HK-2 (cell line): ENCODE measurements at regions not wholly inside any gene's neighbourhood (a gene's known extent, or its start where the extent isn't known, plus 50 kb on each side); places are given as distances from the start of the nearest gene placed in this dataset.
"Not testable (repeated sequence)": the region's sequence is repeated elsewhere in the genome, so short reads cannot be mapped to it uniquely, and the experiment has no call there.

Experiments used
- DNase-seq: peaks from one replicate; pipeline ENCODE4 v3.0.0-alpha.2; 2018; ENCODE audit not compliant: unreplicated experiment

DNA sequence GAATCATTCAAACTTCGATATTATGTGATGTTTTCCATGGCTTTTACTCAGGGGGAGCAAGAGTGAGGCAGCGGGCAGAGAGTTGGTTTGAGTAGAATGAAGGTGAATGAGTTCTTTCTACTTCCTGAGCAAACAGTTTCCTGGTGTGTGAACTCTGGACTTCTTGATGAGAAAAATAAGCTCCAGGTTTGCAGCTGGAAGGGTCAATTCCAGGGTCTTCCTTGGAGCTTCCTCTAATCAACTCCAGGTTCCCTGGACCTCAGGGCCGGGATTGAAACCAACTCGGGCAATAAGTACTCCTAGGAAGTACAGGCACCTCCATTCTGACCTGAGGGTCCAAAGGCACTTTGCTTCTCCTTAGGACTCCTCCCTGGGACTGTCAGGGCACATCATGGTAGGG lies 243.6 kb upstream of the ONECUT1 start:
- DNase-seq, result no peak

DNA sequence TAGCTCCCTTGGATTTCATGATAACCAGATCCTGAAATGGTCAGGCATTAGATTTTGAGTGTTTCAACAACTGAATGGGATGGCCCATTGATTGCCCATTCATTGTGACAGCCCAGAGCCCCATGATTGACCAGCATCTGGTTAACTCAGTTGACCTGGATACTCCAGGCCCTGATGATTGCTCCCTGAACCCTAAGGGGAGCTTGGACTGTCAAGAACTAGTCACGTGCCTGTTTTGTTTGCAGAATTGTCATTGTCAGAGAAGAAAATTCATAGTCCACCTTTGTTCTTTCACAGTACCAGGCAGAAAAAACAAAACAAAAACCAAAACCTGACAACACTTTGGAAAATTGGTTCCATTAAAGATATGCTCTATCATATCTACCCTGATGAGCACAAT lies 241.3 kb upstream of the ONECUT1 start:
- no peak for DNase-seq

DNA sequence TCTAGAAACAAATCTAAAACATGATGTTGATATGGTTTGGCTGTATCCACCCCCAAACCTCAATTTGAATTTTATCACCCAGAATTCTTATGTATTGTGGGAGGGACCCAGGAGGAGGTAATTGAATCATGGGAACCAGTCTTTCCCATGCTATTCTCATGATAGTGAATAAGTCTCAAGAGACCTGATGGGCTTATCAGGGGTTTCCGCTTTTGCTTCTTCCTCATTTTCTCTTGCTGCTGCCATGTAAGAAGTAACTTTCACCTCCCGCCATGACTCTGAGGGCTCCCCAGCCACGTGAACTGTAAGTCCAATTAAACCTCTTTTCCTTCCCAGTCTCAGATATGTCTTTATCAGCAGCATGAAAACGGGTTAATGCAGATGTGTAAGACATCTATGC lies 232.7 kb upstream of the ONECUT1 start:
- DNase-seq, result no peak

DNA sequence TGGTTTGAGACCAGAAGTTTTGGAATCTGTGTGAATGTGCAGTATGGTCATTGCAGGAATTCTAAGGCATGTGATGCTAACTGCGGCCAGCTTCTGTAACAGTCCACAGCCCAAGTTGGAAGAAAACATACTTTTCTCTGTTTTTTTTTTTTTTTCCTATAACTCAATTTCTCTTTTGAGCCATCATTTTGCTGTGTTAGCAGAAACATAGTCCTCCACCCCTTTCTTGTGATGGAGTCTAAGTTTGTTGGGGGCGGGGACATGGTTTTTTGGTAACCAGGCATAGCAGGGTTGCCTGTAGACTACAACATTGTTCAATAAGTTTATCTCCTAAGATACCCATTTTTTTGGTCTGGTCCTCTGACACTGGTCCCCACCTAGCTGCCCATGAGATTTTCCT lies 223.2 kb upstream of the ONECUT1 start:
- no peak for DNase-seq

DNA sequence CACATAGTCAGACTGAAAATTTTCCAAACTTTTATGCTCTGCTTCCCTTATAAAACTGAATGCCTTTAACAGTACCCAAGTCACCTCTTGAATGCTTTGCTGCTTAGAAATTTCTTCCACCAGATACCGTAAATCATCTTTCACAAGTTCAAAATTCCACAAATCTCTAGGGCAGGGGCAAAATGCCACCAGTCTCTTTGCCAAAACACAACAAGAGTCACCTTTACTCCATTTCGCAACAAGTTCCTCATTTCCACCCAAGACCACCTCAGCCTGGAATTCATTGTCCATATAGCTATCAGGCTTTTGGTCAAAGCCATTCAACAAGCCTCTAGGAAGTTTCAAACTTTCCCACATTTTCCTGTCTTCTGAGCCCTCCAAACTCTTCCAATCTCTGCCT lies 221.6 kb upstream of the ONECUT1 start:
- not testable (repeated sequence) for DNase-seq

DNA sequence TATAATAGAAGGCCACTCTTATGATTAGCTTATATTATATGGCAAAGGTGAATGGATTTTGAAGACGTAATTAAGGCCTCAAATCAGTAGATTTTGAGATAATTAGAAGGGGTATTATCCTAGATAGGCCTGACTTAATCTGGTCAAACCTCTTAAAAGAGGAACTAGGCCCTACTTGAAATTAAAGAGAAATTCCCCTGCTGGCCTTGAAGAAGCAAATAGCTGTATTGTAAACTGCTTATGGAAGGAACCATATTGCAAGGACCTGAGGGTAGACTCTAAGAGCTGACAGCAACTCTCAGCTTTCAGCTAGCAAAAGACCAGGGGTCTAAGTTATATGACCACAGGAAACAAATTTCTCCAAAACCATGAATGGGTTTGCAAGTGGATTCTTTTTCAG lies 219.0 kb upstream of the ONECUT1 start:
- no peak for DNase-seq

DNA sequence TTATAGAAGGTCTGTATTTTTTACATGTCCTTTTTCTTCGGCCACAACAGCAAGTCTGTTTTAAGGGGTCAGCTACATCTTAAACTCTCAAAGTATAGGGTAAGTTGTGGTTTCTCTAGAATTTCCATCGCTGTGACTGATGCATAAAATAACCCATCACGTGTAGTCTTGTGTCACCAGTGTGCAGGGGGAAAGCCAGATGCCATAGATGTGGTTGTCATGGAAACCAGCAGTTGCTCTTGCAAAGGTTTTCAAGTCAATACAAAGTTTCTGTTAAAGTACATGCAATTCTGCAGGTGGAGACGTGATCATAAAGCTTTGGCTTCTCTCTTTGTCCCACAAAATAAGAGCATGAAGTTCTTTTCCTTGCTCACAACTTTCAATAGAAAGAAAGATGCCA lies 210.3 kb upstream of the ONECUT1 start:
- DNase-seq, result no peak

DNA sequence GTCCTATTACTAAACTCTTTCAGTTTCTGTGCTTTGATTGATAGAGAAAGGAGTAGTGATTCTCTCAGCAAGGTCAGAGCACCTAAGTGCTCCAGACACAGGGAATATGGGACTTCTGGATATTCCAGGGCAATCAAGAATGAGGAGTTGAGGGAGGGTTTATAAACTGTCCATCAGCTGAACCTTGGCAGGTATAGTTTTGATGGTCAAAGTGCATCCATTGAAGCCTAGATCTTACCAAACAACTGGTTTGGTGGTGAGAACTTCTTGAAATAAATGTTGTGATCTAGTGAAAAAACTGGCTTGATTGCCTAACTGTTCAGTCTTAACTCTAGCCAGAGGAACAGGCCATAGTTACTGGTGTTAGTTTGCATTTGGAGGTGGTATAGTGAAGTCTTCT lies 207.0 kb upstream of the ONECUT1 start:
- no peak for DNase-seq

DNA sequence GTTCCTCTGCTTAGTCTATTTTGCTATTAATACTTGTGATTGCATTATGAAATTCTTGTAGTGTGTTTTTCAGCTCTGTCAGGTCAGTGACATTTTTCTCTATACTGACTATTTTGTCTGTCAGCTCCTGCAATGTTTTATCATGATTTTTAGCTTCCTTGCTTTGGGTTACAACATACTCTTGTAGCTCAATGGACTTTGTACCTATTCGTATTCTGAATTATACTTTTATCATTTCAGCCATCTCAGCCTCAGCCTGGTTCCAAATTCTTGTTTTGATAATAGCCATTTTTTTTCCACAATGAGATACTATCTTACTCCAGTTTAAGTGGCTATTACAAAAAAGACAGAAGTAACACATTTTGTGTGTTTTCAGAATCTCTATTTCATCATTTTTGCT lies 204.2 kb upstream of the ONECUT1 start:
- DNase-seq, result no peak

DNA sequence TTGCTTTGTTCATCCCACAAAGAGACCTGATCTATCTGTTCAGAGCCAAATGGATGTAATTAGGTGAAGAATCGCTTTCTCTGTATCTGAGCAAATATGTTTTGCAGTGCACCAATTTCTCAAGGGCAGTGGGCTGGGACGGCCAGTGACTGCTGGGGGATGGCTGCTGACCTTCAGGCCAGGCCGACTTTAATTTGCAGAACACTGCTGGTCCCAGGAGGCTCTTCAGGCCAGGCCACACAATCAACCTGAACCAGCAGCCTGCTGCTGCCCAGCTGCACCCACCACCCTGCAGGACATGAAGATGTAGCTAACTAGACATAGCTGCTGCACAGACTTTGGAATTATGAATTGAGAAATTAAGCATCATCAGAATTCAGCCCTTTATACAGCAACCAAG lies 194.4 kb upstream of the ONECUT1 start:
- no peak for DNase-seq

DNA sequence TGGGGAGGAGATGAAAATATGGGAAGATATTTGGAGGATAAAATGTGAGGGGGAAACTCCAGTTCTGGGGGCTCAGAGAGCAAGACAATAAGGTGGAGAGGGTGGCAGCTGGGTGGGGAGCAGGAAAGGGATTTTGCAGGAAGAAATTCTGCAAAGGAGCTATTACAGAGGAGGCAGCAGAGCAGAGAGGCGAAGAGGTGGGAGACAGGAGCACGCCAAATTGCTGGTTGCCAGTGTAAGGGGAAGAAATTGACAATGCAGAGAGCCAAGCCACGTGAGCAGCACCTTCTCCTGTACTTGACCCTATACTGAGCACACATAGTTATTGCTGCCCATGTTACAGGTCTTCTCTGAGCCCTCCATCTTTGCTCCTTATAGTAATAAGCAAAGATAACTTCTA lies 190.3 kb upstream of the ONECUT1 start:
- DNase-seq, result no peak

DNA sequence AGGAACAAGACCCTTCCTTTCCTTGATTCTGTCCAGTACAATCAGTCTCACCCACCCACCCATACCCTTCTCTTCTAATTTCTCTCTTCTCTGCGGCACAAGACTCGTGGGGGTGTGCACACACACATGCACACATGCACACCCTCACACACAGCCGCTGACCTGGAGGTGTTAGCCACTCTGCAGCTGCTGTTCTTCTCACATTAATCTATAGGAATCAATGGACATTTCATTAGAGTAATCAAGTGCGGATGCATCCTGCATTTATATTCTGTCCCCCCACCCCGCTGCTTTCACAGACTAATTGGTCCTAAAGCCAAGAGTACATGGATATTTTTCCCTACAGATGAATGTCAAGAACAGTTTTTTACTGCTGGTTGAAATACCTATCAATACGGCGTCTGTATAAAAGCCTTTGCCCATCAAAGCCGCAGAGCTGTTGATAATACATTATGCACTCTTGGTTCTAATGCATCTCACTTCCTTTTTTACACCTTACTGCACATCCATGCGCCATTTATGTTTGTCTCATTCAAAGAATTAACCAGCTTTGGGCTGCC lies 186.5 kb upstream of the ONECUT1 start:
- DNase-seq, result no peak

DNA sequence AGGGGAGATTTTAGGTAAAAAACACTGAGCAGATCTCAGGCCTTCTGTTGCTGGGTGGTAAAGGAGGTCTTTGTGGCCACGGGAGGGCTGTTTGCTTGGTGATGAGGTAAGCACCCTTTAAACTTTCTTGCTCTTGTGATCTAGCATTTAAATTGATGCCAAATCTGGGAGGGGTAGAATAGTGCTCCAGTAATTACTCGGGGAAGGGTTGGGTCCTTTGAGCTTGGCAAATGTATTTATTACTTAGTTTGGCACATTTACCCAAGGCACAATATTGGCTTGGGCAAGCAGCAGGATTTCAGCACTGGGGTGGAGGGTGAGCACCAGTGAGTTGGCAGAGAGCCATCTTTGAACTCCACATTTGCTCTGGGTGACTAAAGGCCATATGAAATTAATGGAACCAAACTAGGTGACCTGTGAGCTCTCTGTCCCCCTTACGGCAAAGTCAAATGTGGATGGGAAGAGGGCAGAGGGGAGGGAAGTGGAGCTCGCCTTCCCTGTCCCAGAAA lies 185.9 kb upstream of the ONECUT1 start:
- DNase-seq, result no peak

DNA sequence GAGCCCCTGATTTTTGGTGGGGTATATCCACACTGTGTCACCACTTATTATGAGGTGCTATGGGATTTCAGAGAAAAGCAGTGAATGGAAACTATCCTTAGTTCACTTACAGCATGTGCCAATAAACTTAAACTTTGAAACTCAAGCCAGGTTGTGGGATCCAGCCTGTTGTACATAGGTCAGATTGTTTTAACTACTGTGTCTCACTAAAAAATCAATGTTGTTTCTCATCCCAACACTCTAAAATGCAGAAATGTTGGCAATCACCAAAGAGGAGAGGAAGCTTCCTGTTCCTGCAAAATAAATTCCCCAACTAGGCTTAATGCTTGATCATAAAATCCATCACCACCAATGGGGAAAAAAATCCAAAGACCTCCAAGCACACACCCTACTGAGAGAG lies 173.7 kb upstream of the ONECUT1 start:
- no peak for DNase-seq

DNA sequence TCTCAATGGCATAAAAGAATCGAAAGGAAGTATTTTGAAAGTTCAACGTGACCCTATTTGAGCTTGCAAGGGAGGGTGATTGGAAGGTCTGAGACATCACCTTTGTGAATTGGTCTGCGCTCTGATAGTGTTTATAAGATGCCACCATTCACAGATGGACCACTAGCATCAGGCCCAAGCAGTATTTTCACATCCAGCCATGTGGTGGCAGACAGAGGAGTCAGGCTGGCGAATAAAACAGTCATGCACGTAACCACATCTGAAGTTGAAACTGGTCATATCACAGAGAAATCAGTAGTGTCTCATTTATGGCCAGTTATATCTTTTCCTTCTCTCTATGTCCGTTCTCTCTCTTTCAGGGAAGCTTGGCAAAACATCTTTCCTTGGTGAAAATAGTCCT lies 170.1 kb upstream of the ONECUT1 start:
- no peak for DNase-seq

DNA sequence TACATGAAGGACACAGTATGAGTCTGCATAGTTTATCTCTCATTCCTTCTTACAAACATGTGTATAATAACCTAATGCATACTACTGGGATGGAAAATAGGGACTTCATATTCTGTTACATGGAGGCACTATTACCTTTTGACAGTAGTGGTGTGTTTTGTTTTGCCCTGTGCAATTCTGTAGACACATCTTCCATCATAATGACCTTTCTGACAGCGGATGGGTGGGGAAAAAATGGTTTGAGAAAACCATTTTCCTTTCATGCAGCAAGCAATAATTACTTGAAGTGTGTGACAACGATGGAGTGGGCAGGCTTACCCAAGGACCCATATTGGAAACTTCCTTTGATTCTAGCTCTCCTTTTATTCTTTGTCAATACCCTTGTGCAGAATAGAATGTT lies 153.6 kb upstream of the ONECUT1 start:
- DNase-seq, result no peak

DNA sequence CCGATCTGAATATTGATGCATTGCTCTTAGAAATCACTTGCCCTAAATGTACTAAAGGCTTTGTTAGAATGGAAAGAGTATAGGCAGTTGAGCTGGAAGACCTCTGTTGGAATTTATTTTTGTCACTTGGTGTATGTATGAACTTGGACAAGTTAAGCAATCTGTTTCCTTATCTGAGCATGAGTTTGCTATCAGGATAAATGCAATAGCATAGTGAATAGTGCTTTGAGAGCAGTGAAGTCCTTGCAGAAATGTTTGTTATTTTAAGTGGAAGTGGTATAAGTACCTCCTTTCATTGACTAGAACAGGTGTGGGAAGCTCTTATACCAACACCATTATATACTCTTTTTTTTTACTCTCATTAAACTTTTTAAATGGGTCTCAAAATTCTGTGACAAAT lies 146.4 kb upstream of the ONECUT1 start:
- DNase-seq, result no peak

DNA sequence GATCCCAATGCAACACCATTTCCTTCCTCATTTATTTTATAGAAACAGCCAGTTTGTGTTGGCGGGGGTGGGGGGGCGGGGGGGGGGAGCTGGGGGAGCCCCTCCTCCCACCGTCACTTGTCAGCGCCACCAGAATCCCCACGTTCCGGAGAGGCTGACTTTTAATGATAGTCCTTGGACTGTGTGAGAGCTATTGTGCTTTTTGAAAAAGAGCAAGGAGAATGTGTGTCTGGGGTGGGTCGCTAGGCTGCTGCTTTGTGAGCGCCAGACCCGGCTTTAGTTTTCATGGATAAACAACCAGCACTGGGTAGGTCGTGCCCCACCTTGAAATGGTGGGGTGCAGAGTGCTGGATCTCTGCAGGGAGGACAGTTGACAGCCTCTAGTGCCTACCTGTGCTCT lies 135.0 kb upstream of the ONECUT1 start:
- DNase-seq, result no peak

DNA sequence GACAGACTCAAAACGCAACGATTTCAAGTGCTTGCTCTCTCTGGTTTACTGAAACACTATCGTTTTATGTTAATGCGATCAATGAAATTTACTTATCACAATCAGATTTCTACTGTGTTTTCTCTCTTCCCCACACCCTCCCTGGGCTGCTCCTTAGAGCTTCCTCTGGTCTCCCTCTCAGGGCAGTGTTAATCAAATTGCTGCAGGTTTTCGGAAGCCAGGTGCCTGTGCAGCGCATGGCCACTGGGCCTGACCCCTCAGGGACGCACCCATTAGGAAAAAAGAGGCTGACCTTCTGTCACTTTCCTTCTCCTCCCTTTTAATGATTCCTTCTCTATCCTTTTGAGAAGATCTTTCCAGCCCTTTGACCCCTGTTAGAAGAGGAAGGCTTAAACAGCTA lies 134.5 kb upstream of the ONECUT1 start:
- DNase-seq, result no peak

DNA sequence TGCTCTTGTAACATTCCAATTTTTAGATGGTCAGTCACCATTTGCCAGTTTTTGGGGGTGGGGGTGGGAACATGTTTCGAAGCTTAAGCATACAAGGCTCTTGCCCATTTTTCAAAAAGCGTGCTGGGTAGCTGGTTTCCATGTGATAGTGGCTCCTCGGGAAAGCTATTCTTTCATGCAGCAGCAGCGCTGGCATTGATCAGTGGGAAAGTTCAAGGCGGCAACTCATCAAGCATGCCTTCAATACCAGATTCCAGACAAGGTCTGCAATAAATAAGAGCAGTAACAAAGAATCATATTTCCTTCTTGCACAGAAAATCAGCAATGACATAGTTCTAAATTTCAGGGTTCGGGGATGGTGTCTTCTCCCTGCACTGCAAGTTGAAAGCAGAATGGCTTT lies 133.5 kb upstream of the ONECUT1 start:
- DNase-seq, result no peak

DNA sequence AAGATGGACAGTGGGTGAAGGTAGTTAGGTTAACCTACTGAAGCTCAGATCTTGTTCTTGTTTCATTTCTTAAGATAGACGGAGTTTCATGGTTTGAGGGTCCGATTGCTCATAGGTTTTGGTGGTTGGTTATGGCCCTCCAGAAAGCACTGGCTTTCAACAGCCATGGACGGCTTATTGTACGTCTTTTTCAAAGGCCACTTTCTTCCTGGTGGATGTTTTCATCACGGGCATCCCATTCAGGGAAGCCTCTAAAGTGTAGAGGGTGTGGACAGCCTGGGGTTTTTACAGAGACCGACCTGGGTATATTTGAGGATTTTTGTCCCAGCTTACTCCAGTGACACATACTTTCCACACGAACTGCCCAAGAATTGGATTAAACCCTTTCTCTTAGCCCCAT lies 132.7 kb upstream of the ONECUT1 start:
- no peak for DNase-seq

DNA sequence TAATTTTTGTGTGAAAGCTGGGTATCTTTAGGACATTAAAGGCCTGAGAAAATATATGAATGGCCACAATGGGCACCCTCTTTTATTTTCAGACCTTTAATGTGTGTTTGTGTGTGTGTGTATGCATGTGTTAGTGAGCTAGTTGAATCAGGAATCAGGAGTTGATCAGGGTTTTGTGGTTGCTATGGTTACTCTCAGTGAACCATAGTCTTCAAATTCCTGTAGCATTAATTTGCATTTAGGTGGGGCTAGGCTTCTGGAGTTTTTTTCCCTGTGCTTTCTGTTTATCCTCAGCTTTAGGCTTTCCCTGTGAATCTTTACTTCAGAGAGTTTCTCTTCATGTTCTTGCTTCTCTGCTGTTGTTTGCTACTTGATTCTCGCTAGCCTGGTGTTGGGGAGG lies 122.0 kb upstream of the ONECUT1 start:
- DNase-seq, result no peak

DNA sequence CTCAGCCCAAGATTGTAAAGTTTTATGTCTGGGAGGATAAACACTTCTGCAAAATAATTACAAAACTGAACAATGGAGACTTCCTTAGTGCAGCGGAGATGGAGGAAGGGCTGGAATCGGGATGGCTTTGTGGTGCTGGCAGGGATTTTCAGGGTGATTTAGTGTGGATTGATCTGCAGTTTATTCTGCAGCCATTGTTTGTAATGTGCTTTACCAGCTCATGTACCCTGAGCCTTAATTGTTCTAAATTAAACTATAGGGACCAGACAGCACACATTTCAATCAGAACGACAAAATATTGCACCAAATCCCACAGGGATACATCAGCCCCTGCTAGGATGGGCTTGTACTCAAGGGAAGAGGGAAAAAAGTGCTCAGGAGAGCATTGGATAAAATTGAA lies 103.2 kb upstream of the ONECUT1 start:
- no peak for DNase-seq

DNA sequence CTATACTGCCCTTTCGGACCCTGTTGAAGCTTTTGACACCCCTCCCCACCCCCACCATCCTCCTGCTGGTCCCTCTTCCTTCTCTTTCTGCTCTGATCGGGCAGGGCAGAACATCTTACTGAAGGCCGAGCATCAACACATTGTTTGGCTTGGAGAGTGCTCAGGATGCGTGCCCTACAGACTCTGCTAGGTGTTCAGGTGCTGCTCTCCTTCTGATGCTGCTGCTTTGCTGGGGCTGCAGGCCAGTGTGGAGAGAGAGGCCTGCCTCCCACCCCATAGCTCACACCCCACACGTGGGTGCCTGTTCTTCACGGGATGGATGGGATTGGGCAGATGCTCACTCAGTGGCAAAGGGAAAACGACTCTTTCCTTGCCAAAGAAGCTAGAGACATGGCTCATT lies 89.8 kb upstream of the ONECUT1 start:
- no peak for DNase-seq

DNA sequence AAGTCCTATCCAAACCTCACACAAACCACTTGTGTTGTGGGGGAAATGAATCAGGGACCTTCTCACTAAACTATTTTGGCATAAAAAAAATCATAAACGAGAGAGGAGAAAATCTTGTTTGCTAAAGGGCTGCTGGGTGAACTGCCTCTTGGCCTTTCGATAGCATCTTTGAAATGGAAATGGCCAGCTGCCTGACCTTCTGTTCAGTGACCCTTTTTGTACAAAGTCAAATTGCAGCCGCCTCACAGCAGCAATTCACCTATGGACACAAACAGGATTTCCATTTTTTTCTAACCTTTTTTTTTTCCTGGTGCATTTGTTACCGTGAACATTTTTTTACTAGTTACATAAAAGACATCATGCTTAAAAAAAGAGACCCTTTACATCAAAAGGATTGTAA lies 89.0 kb upstream of the ONECUT1 start:
- no peak for DNase-seq
